KMS-11 (cell line): ENCODE measurements at regions not wholly inside any gene's neighbourhood (a gene's known extent, or its start where the extent isn't known, plus 50 kb on each side); places are given as distances from the start of the nearest gene placed in this dataset.
A peak's percentile ranks its signal among the peaks of the same experiment; 100 is the strongest.

Experiments
- H2AFZ ChIP-seq: fragments of 200-600 bp; sonication (generic); 2 replicates; pipeline ENCODE4 v1.6.1; 2016; ENCODE audit warnings: antibody characterized with exemption, mixed run types, low read depth
- H3K27ac ChIP-seq: fragments of 200-600 bp; sonication (generic); 2 replicates; pipeline ENCODE4 v1.6.1; 2016; ENCODE audit warnings: mild to moderate bottlenecking, mixed run types
- H3K27me3 ChIP-seq: fragments of 200-600 bp; sonication (generic); 2 replicates; pipeline ENCODE4 v1.6.1; 2017; ENCODE audit warnings: mild to moderate bottlenecking, low read depth, mixed run types, moderate library complexity; ENCODE audit not compliant: insufficient read depth
- H3K36me3 ChIP-seq: fragments of 200-600 bp; sonication (generic); 2 replicates; pipeline ENCODE4 v1.6.1; 2017; ENCODE audit warnings: mild to moderate bottlenecking, mixed run types; ENCODE audit not compliant: insufficient read depth
- H3K4me1 ChIP-seq: fragments of 200-600 bp; sonication (generic); 2 replicates; pipeline ENCODE4 v1.6.1; 2016; ENCODE audit warnings: mild to moderate bottlenecking, low read depth, mixed run types; ENCODE audit not compliant: poor library complexity, severe bottlenecking
- H3K4me2 ChIP-seq: fragments of 200-600 bp; sonication (generic); 2 replicates; pipeline ENCODE4 v1.7.0; 2016; ENCODE audit warnings: mild to moderate bottlenecking, mixed run types
- H3K4me3 ChIP-seq: fragments of 200-600 bp; sonication (generic); IDR thresholded peaks from 2 replicates; pipeline ENCODE4 v1.6.1; 2017; ENCODE audit warnings: low read depth, low read length, mixed read lengths; ENCODE audit not compliant: insufficient read depth
- H3K79me2 ChIP-seq: fragments of 200-600 bp; sonication (generic); 2 replicates; pipeline ENCODE4 v1.6.1; 2016; ENCODE audit warnings: low read depth, mixed run types; ENCODE audit not compliant: insufficient read depth
- H3K9ac ChIP-seq: fragments of 200-600 bp; sonication (generic); 2 replicates; pipeline ENCODE4 v1.6.1; 2016; ENCODE audit warnings: mild to moderate bottlenecking, mixed run types
- H4K20me1 ChIP-seq: fragments of 200-600 bp; sonication (generic); 2 replicates; pipeline ENCODE4 v1.6.1; 2016; ENCODE audit warnings: mild to moderate bottlenecking, mixed run types; ENCODE audit not compliant: insufficient read depth
- CTCF ChIP-seq: fragments of 200-600 bp; sonication (generic); conservative IDR thresholded peaks from 2 replicates; pipeline ENCODE4 v1.6.1; 2017; ENCODE audit warnings: low read depth, mild to moderate bottlenecking, antibody characterized with exemption, low read length, moderate library complexity, mixed read lengths

- Histone ChIP-seq H3K4me3 (no peak overlapping the region), H2AFZ (no peak overlapping the region), H3K27me3 (no peaks in the 10 kb centered on the region), H3K27ac (no peak overlapping the region), H3K36me3 (no peaks in the 10 kb centered on the region), H3K4me1 (peaks cover 40% of the 10 kb centered on the region), H4K20me1 (no peaks in the 10 kb centered on the region), H3K79me2 (no peaks in the 10 kb centered on the region), H3K4me2 (peak overlapping the region; percentile 49; the same call in 1 of the 2 replicates), H3K9ac (no peak overlapping the region)
- TF ChIP-seq CTCF: no peak
These were observed 298.3 kb downstream of the ETS1 start for GRCh38 chr11:128289048-128289447.

GRCh38 chr11:128288368-128288767, 299.0 kb downstream of the ETS1 start:
- Histone ChIP-seq H3K27ac (no peak overlapping the region), H3K4me2 (no peak overlapping the region), H3K9ac (no peak overlapping the region), H3K4me1 (peaks cover 40% of the 10 kb centered on the region), H2AFZ (no peak overlapping the region), H3K36me3 (no peaks in the 10 kb centered on the region), H4K20me1 (no peaks in the 10 kb centered on the region), H3K4me3 (no peak overlapping the region), H3K27me3 (no peaks in the 10 kb centered on the region), H3K79me2 (no peaks in the 10 kb centered on the region)
- TF ChIP-seq CTCF: no peak

- Histone ChIP-seq H3K27me3 (no peaks in the 10 kb centered on the region), H3K4me1 (peaks cover 15% of the 10 kb centered on the region), H3K4me3 (no peak overlapping the region), H3K9ac (no peak overlapping the region), H2AFZ (no peak overlapping the region), H3K36me3 (no peaks in the 10 kb centered on the region), H4K20me1 (no peaks in the 10 kb centered on the region), H3K4me2 (no peak overlapping the region), H3K27ac (no peak overlapping the region), H3K79me2 (no peaks in the 10 kb centered on the region)
- TF ChIP-seq CTCF: no peak
These were observed 302.0 kb downstream of the ETS1 start for GRCh38 chr11:128285321-128285720.

- H3K9ac ChIP-seq: no peak overlapping the region
- H3K4me3 ChIP-seq: no peak overlapping the region
- no peaks in the 10 kb centered on the region for H3K27me3 ChIP-seq
- H3K36me3 ChIP-seq: no peaks in the 10 kb centered on the region
- no peak for TF ChIP-seq CTCF
- H3K4me1 ChIP-seq: peaks cover 11% of the 10 kb centered on the region
- no peak overlapping the region for H3K4me2 ChIP-seq
- no peaks in the 10 kb centered on the region for H3K79me2 ChIP-seq
- no peaks in the 10 kb centered on the region for H4K20me1 ChIP-seq
- H2AFZ ChIP-seq: no peak overlapping the region
- no peak overlapping the region for H3K27ac ChIP-seq
These were observed 302.7 kb downstream of the ETS1 start for GRCh38 chr11:128284634-128285033.
